HEK293T (cell line): ENCODE measurements at regions not wholly inside any gene's neighbourhood (a gene's known extent, or its start where the extent isn't known, plus 50 kb on each side); places are given as distances from the start of the nearest gene placed in this dataset.
"Not testable (repeated sequence)": the region's sequence is repeated elsewhere in the genome, so short reads cannot be mapped to it uniquely, and the experiment has no call there.

ENCODE experiments used
- ARNT ChIP-seq: fragments of 450-650 bp; IDR thresholded peaks from 2 replicates; pipeline ENCODE4 v1.6.1; 2017; ENCODE audit warnings: mild to moderate bottlenecking
- CTBP1 ChIP-seq: fragments of 450-650 bp; IDR thresholded peaks from 2 replicates; pipeline ENCODE4 v1.6.1; 2016; ENCODE audit warnings: borderline replicate concordance
- ELF4 ChIP-seq: fragments of 450-650 bp; IDR thresholded peaks from 2 replicates; pipeline ENCODE4 v1.6.1; 2017; ENCODE audit warnings: antibody characterized with exemption
- FOXA1 ChIP-seq: fragments of 450-650 bp; IDR thresholded peaks from 2 replicates; pipeline ENCODE4 v1.6.1; 2016; ENCODE audit warnings: mild to moderate bottlenecking
- FOXM1 ChIP-seq: fragments of 450-650 bp; IDR thresholded peaks from 2 replicates; pipeline ENCODE4 v1.6.1; 2017; ENCODE audit warnings: mild to moderate bottlenecking, borderline replicate concordance
- HDGF ChIP-seq: fragments of 450-650 bp; IDR thresholded peaks from 2 replicates; pipeline ENCODE4 v1.6.1; 2017; ENCODE audit warnings: antibody characterized with exemption, borderline replicate concordance
- LEF1 ChIP-seq: fragments of 450-650 bp; IDR thresholded peaks from 2 replicates; pipeline ENCODE4 v1.6.1; 2017; ENCODE audit warnings: mild to moderate bottlenecking, borderline replicate concordance
- SP1 ChIP-seq: fragments of 450-650 bp; IDR thresholded peaks from 2 replicates; pipeline ENCODE4 v1.6.1; 2017
- SUZ12 ChIP-seq: fragments of 450-650 bp; IDR thresholded peaks from 2 replicates; pipeline ENCODE4 v1.6.1; 2016; ENCODE audit warnings: mild to moderate bottlenecking
- TF ChIP-seq, protein P1 (sequence below): fragments of 450-650 bp; IDR thresholded peaks from 2 replicates; pipeline ENCODE4 v1.6.1; 2016

DNA sequence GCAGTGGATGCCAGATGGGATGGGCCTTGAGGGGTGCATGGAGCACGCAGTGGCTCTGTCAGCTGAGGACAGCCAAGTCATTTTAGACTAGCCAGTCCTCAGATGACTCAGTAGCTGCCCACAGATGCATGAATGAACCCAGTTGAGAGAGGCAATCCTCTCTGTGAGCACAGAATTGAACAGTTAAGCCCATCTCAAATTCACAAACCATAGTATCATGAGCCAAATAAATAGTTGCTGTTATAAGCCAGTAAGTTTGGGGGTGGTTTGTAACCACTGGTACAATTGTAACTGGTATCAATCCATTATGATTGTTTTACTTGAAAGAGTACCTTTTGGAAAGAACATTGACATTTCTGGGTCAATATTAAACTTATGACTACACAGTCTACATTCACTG is 120.0 kb upstream of the NEK3 start:
- not testable (repeated sequence) for TF ChIP-seq HDGF, ELF4, FOXM1, LEF1, SP1, SUZ12, FOXA1, ARNT, CTBP1
- TF ChIP-seq, protein P1, sequence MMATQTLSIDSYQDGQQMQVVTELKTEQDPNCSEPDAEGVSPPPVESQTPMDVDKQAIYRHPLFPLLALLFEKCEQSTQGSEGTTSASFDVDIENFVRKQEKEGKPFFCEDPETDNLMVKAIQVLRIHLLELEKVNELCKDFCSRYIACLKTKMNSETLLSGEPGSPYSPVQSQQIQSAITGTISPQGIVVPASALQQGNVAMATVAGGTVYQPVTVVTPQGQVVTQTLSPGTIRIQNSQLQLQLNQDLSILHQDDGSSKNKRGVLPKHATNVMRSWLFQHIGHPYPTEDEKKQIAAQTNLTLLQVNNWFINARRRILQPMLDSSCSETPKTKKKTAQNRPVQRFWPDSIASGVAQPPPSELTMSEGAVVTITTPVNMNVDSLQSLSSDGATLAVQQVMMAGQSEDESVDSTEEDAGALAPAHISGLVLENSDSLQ = not testable (repeated sequence)
